ENCODE measurements at regions not wholly inside any gene's neighbourhood (a gene's known extent, or its start where the extent isn't known, plus 50 kb on each side); places are given as distances from the start of the nearest gene placed in this dataset.

- TF ChIP-seq CTCF (IDR thresholded peaks at IDR 0.05; ENCODE audit: low read length) (no peak), EZH2 (IDR thresholded peaks at IDR 0.05; ENCODE audit: borderline replicate concordance, low read length) (no peak)
Measured at GRCh38 chrX:39854772-39855747, 242.7 kb downstream of the BCOR start.
